ENCODE measurements at regions not wholly inside any gene's neighbourhood (a gene's known extent, or its start where the extent isn't known, plus 50 kb on each side); places are given as distances from the start of the nearest gene placed in this dataset.
"Not testable (repeated sequence)": the region's sequence is repeated elsewhere in the genome, so short reads cannot be mapped to it uniquely, and the experiment has no call there.

GRCh38 chr10:130718744-130719447 is 582.7 kb downstream of the GLRX3 start:
- not testable (repeated sequence) for DNase-seq

GRCh38 chr10:130719448-130719752 is 583.2 kb downstream of the GLRX3 start:
- DNase-seq, result no peak

- no peak for DNase-seq
Observed at GRCh38 chr10:130720235-130720634, 584.0 kb downstream of the GLRX3 start.

- no peak for DNase-seq
Observed at GRCh38 chr10:130721971-130722370, 585.8 kb downstream of the GLRX3 start.

GRCh38 chr10:130723704-130724103 is 587.5 kb downstream of the GLRX3 start:
- no peak for DNase-seq

- no peak for DNase-seq
Observed at GRCh38 chr10:130725474-130725970, 586.0 kb downstream of the TCERG1L start.

- DNase-seq, result no peak
Observed at GRCh38 chr10:130726996-130727725, 584.4 kb downstream of the TCERG1L start.

GRCh38 chr10:130727766-130728490 is 583.6 kb downstream of the TCERG1L start:
- no peak for DNase-seq

- no peak for DNase-seq
Observed at GRCh38 chr10:130728531-130729215, 582.8 kb downstream of the TCERG1L start.

- no peak for DNase-seq
Observed at GRCh38 chr10:130729876-130730275, 581.6 kb downstream of the TCERG1L start.

GRCh38 chr10:130737186-130737585 is 574.3 kb downstream of the TCERG1L start:
- DNase-seq, result no peak

- DNase-seq, result peak; percentile 32 to 42
Observed at GRCh38 chr10:130737621-130738020, 573.9 kb downstream of the TCERG1L start.

- no peak for DNase-seq
Observed at GRCh38 chr10:130739016-130739756, 572.3 kb downstream of the TCERG1L start.

- no peak for DNase-seq
Observed at GRCh38 chr10:130739757-130740145, 571.8 kb downstream of the TCERG1L start.

- DNase-seq, result no peak
Observed at GRCh38 chr10:130740166-130740565, 571.4 kb downstream of the TCERG1L start.

GRCh38 chr10:130740915-130741750 is 570.4 kb downstream of the TCERG1L start:
- no peak for DNase-seq

- no peak for DNase-seq
Observed at GRCh38 chr10:130741901-130742855, 569.3 kb downstream of the TCERG1L start.

- DNase-seq, result no peak
Observed at GRCh38 chr10:130742941-130743675, 568.4 kb downstream of the TCERG1L start.
